Stimulated activated CD4-positive, alpha-beta T cell treated with anti-CD3 and anti-CD28 coated beads, Interleukin-1b, Interleukin-23, amount 100 ng/mL, for 48 hours (primary cell): ENCODE measurements at regions not wholly inside any gene's neighbourhood (a gene's known extent, or its start where the extent isn't known, plus 50 kb on each side); places are given as distances from the start of the nearest gene placed in this dataset.

ENCODE experiments used
- DNase-seq: peaks from one replicate; pipeline ENCODE4 v3.0.0-alpha.2; 2020

GRCh38 chr15:95269242-95270183 is 1038.2 kb downstream of the MCTP2 start:
- no peak for DNase-seq

- DNase-seq = no peak
Observed at GRCh38 chr15:95274101-95274500, 1042.7 kb downstream of the MCTP2 start.

- no peak for DNase-seq
Observed at GRCh38 chr15:95277266-95277665, 1045.9 kb downstream of the MCTP2 start.

GRCh38 chr15:95278532-95279245 is 1047.3 kb downstream of the MCTP2 start:
- no peak for DNase-seq

- no peak for DNase-seq
Observed at GRCh38 chr15:95279277-95280019, 1048.1 kb downstream of the MCTP2 start.

GRCh38 chr15:95280711-95281110 is 1049.3 kb downstream of the MCTP2 start:
- no peak for DNase-seq

GRCh38 chr15:95281470-95281869 is 1049.0 kb upstream of the NR2F2 start:
- no peak for DNase-seq

GRCh38 chr15:95284492-95284891 is 1046.0 kb upstream of the NR2F2 start:
- DNase-seq = no peak

GRCh38 chr15:95284933-95285421 is 1045.5 kb upstream of the NR2F2 start:
- DNase-seq = no peak

- no peak for DNase-seq
Observed at GRCh38 chr15:95286352-95286880, 1044.1 kb upstream of the NR2F2 start.

- no peak for DNase-seq
Observed at GRCh38 chr15:95287720-95288103, 1042.8 kb upstream of the NR2F2 start.

- DNase-seq = no peak
Observed at GRCh38 chr15:95288626-95289025, 1041.9 kb upstream of the NR2F2 start.

GRCh38 chr15:95290176-95290974 is 1040.1 kb upstream of the NR2F2 start:
- no peak for DNase-seq

- no peak for DNase-seq
Observed at GRCh38 chr15:95291898-95292472, 1038.5 kb upstream of the NR2F2 start.

GRCh38 chr15:95292785-95293450 is 1037.6 kb upstream of the NR2F2 start:
- no peak for DNase-seq

GRCh38 chr15:95293456-95294031 is 1037.0 kb upstream of the NR2F2 start:
- DNase-seq = no peak

- DNase-seq = no peak
Observed at GRCh38 chr15:95295363-95295762, 1035.1 kb upstream of the NR2F2 start.

- DNase-seq = no peak
Observed at GRCh38 chr15:95295896-95296625, 1034.4 kb upstream of the NR2F2 start.

- DNase-seq = no peak
Observed at GRCh38 chr15:95296643-95297042, 1033.9 kb upstream of the NR2F2 start.

GRCh38 chr15:95298729-95299128 is 1031.8 kb upstream of the NR2F2 start:
- no peak for DNase-seq
